SK-N-SH treated with all-trans-retinoic acid at 6 μM for 48 hours (cell line): ENCODE measurements at regions not wholly inside any gene's neighbourhood (a gene's known extent, or its start where the extent isn't known, plus 50 kb on each side); places are given as distances from the start of the nearest gene placed in this dataset.

Experiments used
- ATAC-seq: fragments of 200-7000 bp; cut with Tn5 transposase; 3 replicates; pipeline ENCODE4 v1.9.1; 2020; ENCODE audit warnings: mild to moderate bottlenecking, moderate library complexity
- ARNTL ChIP-seq: fragments of 450-650 bp; formaldehyde crosslinking; IDR thresholded peaks from 2 replicates; pipeline ENCODE4 v1.5.0; 2020; ENCODE audit warnings: low read depth, mild to moderate bottlenecking, moderate library complexity, borderline replicate concordance
- BACH2 ChIP-seq: fragments of 250-450 bp; sonication (Bioruptor Pico); IDR thresholded peaks from 2 replicates; pipeline ENCODE4 v1.9.0; 2021; ENCODE audit warnings: mild to moderate bottlenecking, borderline replicate concordance
- CREB5 ChIP-seq: fragments of 250-450 bp; sonication (Bioruptor Pico); IDR thresholded peaks from 2 replicates; pipeline ENCODE4 v1.5.1; 2020; ENCODE audit warnings: low read depth, mild to moderate bottlenecking, moderate library complexity
- ESRRG ChIP-seq: fragments of 250-450 bp; sonication (Bioruptor Pico); IDR thresholded peaks from 2 replicates; pipeline ENCODE4 v1.6.1; 2021; ENCODE audit warnings: mild to moderate bottlenecking
- GLIS3 ChIP-seq: fragments of 250-450 bp; sonication (Bioruptor Pico); IDR thresholded peaks from 2 replicates; pipeline ENCODE4 v1.5.0; 2020; ENCODE audit warnings: mild to moderate bottlenecking, moderate library complexity
- ISL1 ChIP-seq: fragments of 250-450 bp; sonication (Bioruptor Pico); IDR thresholded peaks from 2 replicates; pipeline ENCODE4 v2.1.2; 2022; ENCODE audit warnings: mild to moderate bottlenecking, moderate library complexity
- OSR1 ChIP-seq: fragments of 250-450 bp; sonication (Bioruptor Pico); IDR thresholded peaks from 2 replicates; pipeline ENCODE4 v1.8.0; 2022; ENCODE audit warnings: moderate library complexity, mild to moderate bottlenecking, inconsistent platforms
- PATZ1 ChIP-seq: fragments of 250-450 bp; sonication (Bioruptor Pico); IDR thresholded peaks from 2 replicates; pipeline ENCODE4 v1.8.0; 2020; ENCODE audit warnings: mild to moderate bottlenecking, moderate library complexity, borderline replicate concordance
- POU6F1 ChIP-seq: fragments of 250-450 bp; sonication (Bioruptor Pico); IDR thresholded peaks from 2 replicates; pipeline ENCODE4 v1.8.0; 2021; ENCODE audit warnings: low read depth, mild to moderate bottlenecking, moderate library complexity, borderline replicate concordance
- PPARA ChIP-seq: fragments of 250-450 bp; sonication (Bioruptor Pico); IDR thresholded peaks from 2 replicates; pipeline ENCODE4 v1.5.0; 2020; ENCODE audit warnings: mild to moderate bottlenecking, borderline replicate concordance
- RARB ChIP-seq: fragments of 250-450 bp; sonication (Bioruptor Pico); IDR thresholded peaks from 2 replicates; pipeline ENCODE4 v1.8.0; 2021; ENCODE audit warnings: mild to moderate bottlenecking, moderate library complexity
- SNAI2 ChIP-seq: fragments of 250-450 bp; sonication (Bioruptor Pico); IDR thresholded peaks from 2 replicates; pipeline ENCODE4 v1.5.0; 2020; ENCODE audit warnings: mild to moderate bottlenecking, moderate library complexity
- TCF4 ChIP-seq: fragments of 250-450 bp; sonication (Bioruptor Pico); IDR thresholded peaks from 2 replicates; pipeline ENCODE4 v1.8.0; 2021; ENCODE audit warnings: mild to moderate bottlenecking, moderate library complexity, borderline replicate concordance
- TOX ChIP-seq: fragments of 250-450 bp; sonication (Bioruptor Pico); IDR thresholded peaks from 2 replicates; pipeline ENCODE4 v1.8.0; 2021; ENCODE audit warnings: mild to moderate bottlenecking, moderate library complexity, borderline replicate concordance
- TSHZ2 ChIP-seq: fragments of 250-450 bp; sonication (Bioruptor Pico); IDR thresholded peaks from 2 replicates; pipeline ENCODE4 v1.5.0; 2020; ENCODE audit warnings: mild to moderate bottlenecking, moderate library complexity
- ZC3H10 ChIP-seq: fragments of 250-450 bp; sonication (Bioruptor Pico); IDR thresholded peaks from 2 replicates; pipeline ENCODE4 v1.5.1; 2021; ENCODE audit warnings: mild to moderate bottlenecking, moderate library complexity
- ZFP3 ChIP-seq: fragments of 250-450 bp; sonication (Bioruptor Pico); IDR thresholded peaks from 2 replicates; pipeline ENCODE4 v1.5.0; 2020; ENCODE audit warnings: mild to moderate bottlenecking, moderate library complexity
- ZFP30 ChIP-seq: fragments of 450-650 bp; formaldehyde crosslinking; IDR thresholded peaks from 2 replicates; pipeline ENCODE4 v1.5.0; 2022; ENCODE audit warnings: mild to moderate bottlenecking, moderate library complexity
- ZNF565 ChIP-seq: fragments of 450-650 bp; formaldehyde crosslinking; conservative IDR thresholded peaks from 2 replicates; pipeline ENCODE4 v1.5.0; 2020; ENCODE audit warnings: low read depth, mild to moderate bottlenecking, moderate library complexity
- ZNF70 ChIP-seq: fragments of 450-650 bp; formaldehyde crosslinking; IDR thresholded peaks from 2 replicates; pipeline ENCODE4 v1.5.0; 2020; ENCODE audit warnings: mild to moderate bottlenecking, moderate library complexity
- ZNF8 ChIP-seq: fragments of 450-650 bp; formaldehyde crosslinking; IDR thresholded peaks from 2 replicates; pipeline ENCODE4 v1.5.0; 2020; ENCODE audit warnings: mild to moderate bottlenecking, moderate library complexity

- TF ChIP-seq ZNF8 (CRISPR knock-in tag), result no peak
- no peak for TF ChIP-seq PATZ1 (CRISPR knock-in tag)
- TF ChIP-seq ESRRG (CRISPR knock-in tag), result no peak
- no peak for TF ChIP-seq SNAI2
- TF ChIP-seq TOX (CRISPR knock-in tag), result no peak
- TF ChIP-seq ISL1 (CRISPR knock-in tag), result no peak
- TF ChIP-seq ZNF565, result no peak
- no peak for TF ChIP-seq OSR1 (CRISPR knock-in tag)
- no peak for TF ChIP-seq PPARA (CRISPR knock-in tag)
- TF ChIP-seq GLIS3 (CRISPR knock-in tag), result no peak
- TF ChIP-seq ZFP30 (CRISPR knock-in tag), result no peak
- no peak for TF ChIP-seq ARNTL (CRISPR knock-in tag)
- TF ChIP-seq ZNF70 (CRISPR knock-in tag), result no peak
- TF ChIP-seq ZFP3 (CRISPR knock-in tag), result no peak
- TF ChIP-seq ZC3H10, result no peak
- TF ChIP-seq TCF4 (CRISPR knock-in tag), result no peak
- no peak for ATAC-seq
Observed at GRCh38 chr18:41416044-41416443, 539.0 kb upstream of the PIK3C3 start.

GRCh38 chr18:41410006-41410405 is 545.0 kb upstream of the PIK3C3 start:
- no peak for TF ChIP-seq ARNTL (CRISPR knock-in tag)
- TF ChIP-seq TSHZ2 (CRISPR knock-in tag), result no peak
- ATAC-seq, result no peak

GRCh38 chr18:41406834-41407233 is 548.2 kb upstream of the PIK3C3 start:
- ATAC-seq, result no peak
- no peak for TF ChIP-seq RARB (CRISPR knock-in tag)
- no peak for TF ChIP-seq ZFP30 (CRISPR knock-in tag)
- TF ChIP-seq ZNF70 (CRISPR knock-in tag), result no peak
- no peak for TF ChIP-seq ZFP3 (CRISPR knock-in tag)
- no peak for TF ChIP-seq PATZ1 (CRISPR knock-in tag)
- no peak for TF ChIP-seq OSR1 (CRISPR knock-in tag)
- no peak for TF ChIP-seq BACH2 (CRISPR knock-in tag)
- TF ChIP-seq SNAI2, result no peak
- TF ChIP-seq ISL1 (CRISPR knock-in tag), result no peak
- no peak for TF ChIP-seq POU6F1 (CRISPR knock-in tag)
- TF ChIP-seq ZNF565, result no peak
- TF ChIP-seq ZNF8 (CRISPR knock-in tag), result no peak
- TF ChIP-seq GLIS3 (CRISPR knock-in tag), result no peak
- no peak for TF ChIP-seq CREB5 (CRISPR knock-in tag)
- TF ChIP-seq ESRRG (CRISPR knock-in tag), result no peak
